DND-41 (cell line): ENCODE measurements at regions not wholly inside any gene's neighbourhood (a gene's known extent, or its start where the extent isn't known, plus 50 kb on each side); places are given as distances from the start of the nearest gene placed in this dataset.

Experiments
- EZH2 ChIP-seq: IDR thresholded peaks from 3 replicates; pipeline ENCODE4 v1.6.1; 2012; ENCODE audit warnings: borderline replicate concordance, low read depth, mild to moderate bottlenecking, moderate library complexity, low read length, inconsistent platforms; ENCODE audit not compliant: severe bottlenecking
- TF ChIP-seq, protein P1 (sequence below): IDR thresholded peaks from 2 replicates; pipeline ENCODE4 v1.5.1; 2012; ENCODE audit warnings: borderline replicate concordance, low read length, moderate library complexity, mild to moderate bottlenecking; ENCODE audit not compliant: poor library complexity, severe bottlenecking; ENCODE audit errors: extremely low read depth

DNA sequence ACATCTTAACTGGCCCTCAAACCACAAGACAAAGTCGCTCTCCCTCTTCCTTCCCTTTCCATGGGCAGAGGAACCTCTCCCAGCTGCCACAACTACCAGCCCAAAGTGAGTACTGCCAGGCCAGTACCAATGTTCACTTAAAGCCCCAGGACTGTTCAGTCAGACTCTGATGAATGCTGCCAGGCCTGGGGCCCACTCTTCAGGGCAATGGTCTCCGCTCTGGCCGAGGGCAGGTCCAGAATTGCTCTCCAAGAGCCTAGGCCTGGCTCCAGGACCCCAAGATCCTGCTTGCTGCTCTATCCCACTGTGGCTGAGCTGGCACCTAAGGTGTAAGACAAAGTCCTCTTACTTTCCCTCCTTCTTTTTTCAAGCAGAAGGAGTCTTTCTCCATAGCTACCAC, 790.9 kb downstream of the KLHL13 start:
- TF ChIP-seq, protein P1, sequence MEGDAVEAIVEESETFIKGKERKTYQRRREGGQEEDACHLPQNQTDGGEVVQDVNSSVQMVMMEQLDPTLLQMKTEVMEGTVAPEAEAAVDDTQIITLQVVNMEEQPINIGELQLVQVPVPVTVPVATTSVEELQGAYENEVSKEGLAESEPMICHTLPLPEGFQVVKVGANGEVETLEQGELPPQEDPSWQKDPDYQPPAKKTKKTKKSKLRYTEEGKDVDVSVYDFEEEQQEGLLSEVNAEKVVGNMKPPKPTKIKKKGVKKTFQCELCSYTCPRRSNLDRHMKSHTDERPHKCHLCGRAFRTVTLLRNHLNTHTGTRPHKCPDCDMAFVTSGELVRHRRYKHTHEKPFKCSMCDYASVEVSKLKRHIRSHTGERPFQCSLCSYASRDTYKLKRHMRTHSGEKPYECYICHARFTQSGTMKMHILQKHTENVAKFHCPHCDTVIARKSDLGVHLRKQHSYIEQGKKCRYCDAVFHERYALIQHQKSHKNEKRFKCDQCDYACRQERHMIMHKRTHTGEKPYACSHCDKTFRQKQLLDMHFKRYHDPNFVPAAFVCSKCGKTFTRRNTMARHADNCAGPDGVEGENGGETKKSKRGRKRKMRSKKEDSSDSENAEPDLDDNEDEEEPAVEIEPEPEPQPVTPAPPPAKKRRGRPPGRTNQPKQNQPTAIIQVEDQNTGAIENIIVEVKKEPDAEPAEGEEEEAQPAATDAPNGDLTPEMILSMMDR: no peak
- TF ChIP-seq EZH2: no peak
